GM12892 (cell line): ENCODE measurements at regions not wholly inside any gene's neighbourhood (a gene's known extent, or its start where the extent isn't known, plus 50 kb on each side); places are given as distances from the start of the nearest gene placed in this dataset.

Source experiments
- POLR2AphosphoS5 ChIP-seq: IDR thresholded peaks from 2 replicates; pipeline ENCODE4 v1.6.1; 2011; ENCODE audit warnings: low read depth, low read length, control low read depth
- TAF1 ChIP-seq: IDR thresholded peaks from 2 replicates; pipeline ENCODE4 v1.6.1; 2011; ENCODE audit warnings: low read depth, mild to moderate bottlenecking, control low read depth, low read length, borderline replicate concordance

DNA sequence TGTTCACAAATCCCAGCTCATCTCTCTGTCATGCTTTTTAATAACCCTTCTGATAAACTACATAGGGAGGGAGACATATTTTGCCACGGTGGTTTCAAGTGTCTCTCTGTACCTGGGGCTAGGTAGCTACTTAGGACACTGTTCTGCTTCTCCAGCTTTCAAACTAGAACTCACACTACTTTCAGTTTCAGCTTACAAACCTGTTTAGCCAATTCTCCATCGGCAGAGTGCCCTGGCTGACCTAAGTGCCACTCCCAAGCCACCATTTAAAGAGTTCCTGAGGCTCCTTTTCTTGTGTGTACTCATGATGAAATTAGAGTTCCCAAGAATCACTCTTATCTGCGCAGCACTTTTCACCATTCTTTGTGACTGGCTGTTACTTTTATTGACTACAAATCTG lies 899.2 kb downstream of the FAT4 start:
- TF ChIP-seq POLR2AphosphoS5 (no peak), TAF1 (no peak)
